ENCODE measurements at regions not wholly inside any gene's neighbourhood (a gene's known extent, or its start where the extent isn't known, plus 50 kb on each side); places are given as distances from the start of the nearest gene placed in this dataset.
"Not testable (repeated sequence)": the region's sequence is repeated elsewhere in the genome, so short reads cannot be mapped to it uniquely, and the experiment has no call there.

- no peak for DNase-seq
Observed at GRCh38 chrX:829145-829544, 198.6 kb downstream of the SHOX start.

GRCh38 chrX:828411-828959, 197.9 kb downstream of the SHOX start:
- DNase-seq = no peak

DNA sequence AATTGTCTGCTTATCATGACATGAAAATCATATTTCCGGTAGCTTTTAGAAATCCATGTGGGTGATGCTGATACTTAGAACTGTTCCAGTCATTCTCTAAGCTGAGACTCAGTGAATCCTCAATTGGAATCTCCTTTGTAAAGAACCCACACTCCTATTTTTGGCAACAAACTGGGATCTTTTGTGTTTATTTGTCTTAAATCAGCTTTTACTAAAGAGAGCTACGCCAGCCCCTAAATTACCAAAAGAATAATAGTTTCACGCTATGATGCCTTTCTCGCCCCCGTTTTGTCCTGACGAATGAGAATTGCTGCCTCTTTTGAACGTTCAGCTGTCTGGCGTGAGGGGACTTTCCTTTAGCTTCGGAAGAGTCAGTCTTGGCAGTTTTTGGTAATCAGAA, 195.9 kb downstream of the SHOX start:
- no peak for DNase-seq

- DNase-seq = peak; percentile 6
Observed at GRCh38 chrX:825991-826390, 195.4 kb downstream of the SHOX start.

DNA sequence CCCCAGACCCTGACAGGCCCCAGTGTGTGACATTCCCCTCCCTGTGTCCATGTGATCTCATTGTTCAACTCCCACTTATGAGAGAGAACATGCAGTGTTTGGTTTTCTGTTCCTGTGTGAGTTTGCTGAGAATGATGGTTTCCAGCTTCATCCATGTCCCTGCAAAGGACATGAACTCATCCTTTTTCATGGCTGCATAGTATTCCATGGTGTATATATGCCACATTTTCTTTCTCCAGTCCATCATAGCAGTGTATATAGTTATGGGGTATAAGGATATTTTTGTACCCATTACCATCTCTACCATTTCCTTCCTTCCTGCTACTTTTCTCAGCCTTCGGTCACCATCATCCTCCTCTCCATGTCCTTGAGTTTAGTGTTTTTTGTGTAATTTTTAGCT, 192.5 kb downstream of the SHOX start:
- not testable (repeated sequence) for DNase-seq

GRCh38 chrX:821327-822107, 190.9 kb downstream of the SHOX start:
- DNase-seq = no peak

DNA sequence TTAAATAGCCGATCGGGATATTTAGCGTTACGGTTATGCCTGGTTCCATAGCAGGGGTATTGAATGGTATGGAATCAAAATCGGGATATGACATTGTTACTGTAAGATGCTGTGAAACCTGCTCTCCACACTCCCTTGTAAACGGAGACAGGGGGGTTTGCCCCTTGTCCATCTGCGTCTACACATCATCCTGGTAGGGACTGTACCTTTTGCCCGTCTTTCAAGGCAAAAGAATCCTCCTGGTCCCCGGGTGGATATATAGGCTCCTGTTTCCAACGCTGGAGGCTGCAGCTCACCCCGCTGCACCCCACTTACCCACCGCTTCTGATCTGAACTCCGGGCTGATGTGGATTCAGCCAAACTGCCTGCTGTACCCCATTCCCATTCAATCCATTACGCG, 189.1 kb downstream of the SHOX start:
- DNase-seq = no peak

DNA sequence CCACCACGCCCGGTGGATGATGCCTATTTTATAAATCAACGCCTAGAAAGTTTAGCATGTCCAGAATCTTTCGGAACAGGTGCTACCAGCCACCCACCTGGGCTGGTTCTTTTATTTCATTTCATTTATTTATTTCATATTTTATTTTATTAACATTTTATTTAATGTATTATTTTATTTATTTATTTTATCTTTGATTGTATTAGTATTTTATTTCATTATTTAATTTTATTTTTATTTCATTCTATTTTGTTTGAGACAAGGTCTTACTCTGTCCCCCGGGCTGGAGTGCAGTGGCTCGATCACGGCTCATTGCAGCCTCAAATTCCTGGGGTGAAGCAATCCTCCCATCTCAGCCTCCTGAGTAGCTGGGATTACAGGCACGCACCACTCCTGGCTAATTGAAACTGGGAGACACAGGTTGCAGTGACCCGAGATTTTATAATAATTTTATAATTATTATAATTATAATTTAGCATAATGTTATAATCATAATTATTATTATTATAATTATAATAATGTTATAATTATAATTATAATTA, 187.2 kb downstream of the SHOX start:
- DNase-seq = no peak

- DNase-seq = not testable (repeated sequence)
Observed at GRCh38 chrX:817147-817546, 186.6 kb downstream of the SHOX start.

DNA sequence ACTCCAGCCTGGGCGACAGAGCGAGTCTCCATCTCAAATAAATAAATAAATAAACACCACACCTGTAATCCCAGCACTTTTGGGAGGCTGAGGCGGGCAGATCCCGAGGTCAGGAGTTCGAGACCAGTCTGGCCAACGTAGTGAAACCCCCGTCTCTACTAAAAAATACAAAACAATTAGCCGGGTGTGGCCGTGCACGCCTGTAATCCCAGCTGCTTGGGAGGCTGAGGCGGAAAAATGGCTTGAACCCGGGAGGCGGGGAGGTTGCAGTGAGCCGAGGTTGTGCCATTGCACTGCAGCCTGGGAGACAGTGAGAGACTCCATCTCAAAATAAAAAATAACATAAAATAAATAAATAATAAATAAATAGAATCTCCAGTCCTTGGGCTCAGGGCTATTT, 185.8 kb downstream of the SHOX start:
- DNase-seq = no peak

DNA sequence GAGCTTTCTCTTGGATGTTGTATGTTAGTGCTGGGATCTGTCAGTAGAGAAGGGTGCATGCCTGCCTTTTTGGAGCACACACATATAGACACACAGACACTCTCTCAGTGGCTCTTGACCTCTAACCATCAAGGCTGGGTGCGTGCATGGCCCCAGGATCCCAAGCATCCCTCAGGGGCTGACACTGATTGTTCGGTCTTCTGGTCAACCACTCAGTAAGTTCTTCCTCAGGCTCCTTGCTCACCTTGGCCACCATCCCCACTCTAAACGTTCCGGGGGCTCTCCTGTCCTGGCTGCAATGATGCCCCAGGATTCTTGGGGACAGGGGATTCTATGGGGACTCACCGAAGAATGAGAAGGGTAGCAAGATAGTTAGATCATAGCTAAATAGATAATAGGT, 179.6 kb downstream of the SHOX start:
- no peak for DNase-seq

- no peak for DNase-seq
Observed at GRCh38 chrX:809081-809480, 178.5 kb downstream of the SHOX start.

GRCh38 chrX:806586-806985, 176.0 kb downstream of the SHOX start:
- DNase-seq = no peak

GRCh38 chrX:805988-806387, 175.4 kb downstream of the SHOX start:
- DNase-seq = no peak

DNA sequence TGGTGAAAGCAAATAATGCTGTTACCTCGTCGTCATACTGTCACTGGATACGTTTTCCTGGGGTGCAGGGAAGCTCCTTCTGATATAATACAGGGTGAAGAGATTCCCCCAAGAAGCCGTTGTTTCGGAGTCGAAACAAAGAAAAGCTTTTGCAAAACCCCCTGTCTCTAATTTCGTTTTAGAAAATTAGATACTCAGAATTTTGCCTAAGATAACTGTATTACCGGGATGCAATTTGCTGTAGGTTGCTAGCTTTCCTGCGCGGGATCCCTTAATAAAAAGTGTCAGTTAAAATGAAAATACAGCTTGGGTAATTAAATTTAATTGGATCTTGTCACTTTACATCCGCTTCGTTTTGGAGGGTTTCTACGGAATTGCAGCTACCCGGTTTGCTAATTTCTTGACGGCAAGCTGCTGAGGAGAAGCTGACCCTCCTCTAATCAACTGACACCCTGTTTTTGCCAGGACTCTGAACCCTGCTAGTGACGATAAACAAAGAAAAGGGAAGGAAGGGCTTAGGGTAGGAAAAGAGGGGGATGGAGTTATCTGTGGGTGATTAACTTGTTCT, 174.6 kb downstream of the SHOX start:
- DNase-seq = no peak

- DNase-seq = no peak
Observed at GRCh38 chrX:802846-803245, 172.3 kb downstream of the SHOX start.

DNA sequence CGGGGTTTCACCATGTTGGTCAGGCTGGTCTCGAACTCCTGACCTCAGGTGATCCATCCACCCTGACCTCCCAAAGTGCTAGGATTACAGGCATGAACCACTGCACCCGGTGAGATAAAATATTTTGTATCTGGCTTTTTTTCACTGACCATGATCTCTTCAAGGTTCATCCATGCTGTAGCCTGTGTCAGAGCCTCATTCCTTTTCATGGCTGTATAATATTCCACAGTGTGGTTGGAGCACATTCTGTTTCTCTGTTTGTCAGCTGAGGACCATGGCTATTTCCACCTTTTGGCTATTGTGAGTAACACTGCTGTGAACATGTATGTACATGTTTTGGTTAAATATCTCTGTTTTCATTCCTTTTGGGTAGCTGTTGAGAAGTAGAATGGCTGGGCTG, 169.2 kb downstream of the SHOX start:
- no peak for DNase-seq

- no peak for DNase-seq
Observed at GRCh38 chrX:794311-794710, 163.7 kb downstream of the SHOX start.

DNA sequence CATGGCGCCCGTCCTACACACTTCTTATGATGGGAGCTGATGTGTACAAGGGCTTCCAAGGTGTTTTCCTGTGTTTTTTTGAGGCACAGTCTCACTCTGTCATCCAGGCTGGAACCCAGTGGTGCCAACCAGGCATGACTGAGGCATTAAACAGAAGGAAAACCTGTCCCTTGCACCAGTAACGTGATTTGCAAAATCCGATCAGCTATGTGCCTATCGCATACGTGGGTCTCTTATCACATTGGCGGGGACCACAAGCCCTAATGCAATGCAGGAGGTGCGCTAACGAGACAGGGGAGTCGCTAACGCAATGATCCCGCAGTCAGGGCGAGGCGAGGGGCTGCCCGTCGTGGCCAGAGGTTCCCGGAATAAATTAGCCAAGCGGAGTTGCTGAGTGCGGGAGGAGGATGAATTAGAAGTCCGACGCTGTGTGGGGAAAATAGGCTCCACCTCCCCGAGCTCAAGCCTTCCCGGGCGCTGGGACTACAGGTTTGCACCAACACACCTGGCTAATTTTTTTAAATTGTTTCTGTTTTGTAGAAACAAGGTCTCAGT, 162.7 kb downstream of the SHOX start:
- no peak for DNase-seq

- DNase-seq = no peak
Observed at GRCh38 chrX:791479-792034, 161.0 kb downstream of the SHOX start.

- no peak for DNase-seq
Observed at GRCh38 chrX:790783-791360, 160.3 kb downstream of the SHOX start.

DNA sequence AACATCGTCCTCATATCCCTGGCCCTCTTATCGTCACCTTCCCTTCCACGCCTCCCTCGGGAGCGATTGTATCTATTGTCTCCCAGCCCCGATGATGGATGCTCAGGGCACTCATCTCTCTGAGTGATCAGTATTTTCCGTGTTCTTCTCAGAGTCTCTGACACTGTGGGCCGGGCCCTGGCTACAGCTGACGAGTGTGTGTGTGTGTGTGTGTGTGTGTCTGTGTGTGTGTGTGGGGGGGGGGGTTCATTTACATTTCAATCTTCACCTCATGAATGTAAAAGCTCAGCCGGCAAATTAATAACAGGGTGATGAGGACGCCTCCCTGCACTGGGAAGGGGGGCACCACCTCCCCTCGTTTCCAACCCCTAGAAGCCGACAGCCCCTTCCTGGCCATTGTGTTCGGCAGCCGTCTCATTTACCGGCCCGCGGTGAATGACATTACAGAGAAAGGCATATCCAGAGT, 159.5 kb downstream of the SHOX start:
- DNase-seq = no peak

GRCh38 chrX:789096-789495, 158.5 kb downstream of the SHOX start:
- DNase-seq = no peak
